ENCODE measurements at regions not wholly inside any gene's neighbourhood (a gene's known extent, or its start where the extent isn't known, plus 50 kb on each side); places are given as distances from the start of the nearest gene placed in this dataset.
"Not testable (repeated sequence)": the region's sequence is repeated elsewhere in the genome, so short reads cannot be mapped to it uniquely, and the experiment has no call there.

DNA sequence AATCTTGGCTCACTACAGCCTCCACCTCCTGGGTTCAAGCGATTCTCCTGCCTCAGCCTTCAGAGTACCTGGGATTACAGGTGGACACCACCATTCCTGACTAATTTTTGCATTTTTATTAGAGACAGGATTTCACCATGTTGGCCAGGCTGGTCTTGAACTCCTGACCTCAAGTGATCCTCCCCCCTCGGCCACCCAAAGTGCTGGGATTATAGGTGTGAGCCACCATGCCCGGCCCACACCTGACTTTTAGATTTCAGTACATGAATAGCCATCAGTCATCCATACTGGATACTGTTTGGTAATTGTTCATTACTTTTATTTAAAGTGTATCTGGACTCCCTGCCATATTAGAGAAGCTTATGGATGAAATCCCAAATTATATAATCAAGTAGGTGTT, 82.6 kb upstream of the DCC start:
- TF ChIP-seq POLR2AphosphoS5 (IDR thresholded peaks at IDR 0.05; ENCODE audit: borderline replicate concordance, low read depth, low read length); EZH2 (IDR thresholded peaks at IDR 0.05); FOXP2 (optimal IDR thresholded peaks at IDR 0.05; ENCODE audit: control extremely low read depth, extremely low read length, insufficient read depth): not testable (repeated sequence)
